GM18861 (cell line): ENCODE measurements at regions not wholly inside any gene's neighbourhood (a gene's known extent, or its start where the extent isn't known, plus 50 kb on each side); places are given as distances from the start of the nearest gene placed in this dataset.

Experiments
- ATAC-seq: cut with Tn5 transposase; IDR thresholded peaks from one replicate; pipeline ENCODE4 v1.9.1; 2021; ENCODE audit not compliant: unreplicated experiment

- no peak for ATAC-seq
These were observed 59.8 kb upstream of the GPM6A start for GRCh38 chr4:175871774-175872405.

- no peak for ATAC-seq
These were observed 61.6 kb upstream of the GPM6A start for GRCh38 chr4:175873707-175874106.

GRCh38 chr4:175874306-175874705 lies 62.2 kb upstream of the GPM6A start:
- ATAC-seq: no peak

GRCh38 chr4:175875993-175876771 lies 64.1 kb upstream of the GPM6A start:
- no peak for ATAC-seq

GRCh38 chr4:175882891-175883290 lies 70.8 kb upstream of the GPM6A start:
- ATAC-seq: no peak

- no peak for ATAC-seq
These were observed 72.0 kb upstream of the GPM6A start for GRCh38 chr4:175884048-175884447.

GRCh38 chr4:175891231-175891630 lies 79.2 kb upstream of the GPM6A start:
- ATAC-seq: no peak

GRCh38 chr4:175891851-175892250 lies 79.8 kb upstream of the GPM6A start:
- peak; percentile 43 for ATAC-seq

- ATAC-seq: no peak
These were observed 93.9 kb upstream of the GPM6A start for GRCh38 chr4:175905925-175906324.

- no peak for ATAC-seq
These were observed 94.3 kb upstream of the GPM6A start for GRCh38 chr4:175906384-175906783.

GRCh38 chr4:175910700-175911099 lies 98.6 kb upstream of the GPM6A start:
- no peak for ATAC-seq

- ATAC-seq: no peak
These were observed 104.7 kb upstream of the GPM6A start for GRCh38 chr4:175916626-175917351.

DNA sequence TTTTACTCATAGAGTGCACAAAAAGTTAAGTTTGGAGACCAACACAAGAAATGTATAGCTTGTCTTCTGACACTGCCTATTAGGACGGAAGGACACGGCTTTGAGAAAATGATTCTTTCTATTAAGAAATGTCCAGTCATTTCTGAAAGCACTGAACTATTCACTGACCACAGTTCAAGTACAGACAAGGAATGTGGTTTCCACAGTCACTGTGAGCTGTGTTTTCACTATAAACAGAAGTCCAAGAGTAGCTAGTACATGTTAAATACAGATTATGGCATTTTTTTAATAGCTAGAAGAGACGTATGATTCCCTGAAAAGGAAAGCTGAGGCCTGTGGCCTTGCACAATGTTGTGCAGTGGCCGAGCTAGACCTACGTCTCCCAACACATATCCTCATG lies 115.1 kb upstream of the GPM6A start:
- ATAC-seq: no peak

- ATAC-seq: no peak
These were observed 117.4 kb upstream of the GPM6A start for GRCh38 chr4:175929441-175929840.

DNA sequence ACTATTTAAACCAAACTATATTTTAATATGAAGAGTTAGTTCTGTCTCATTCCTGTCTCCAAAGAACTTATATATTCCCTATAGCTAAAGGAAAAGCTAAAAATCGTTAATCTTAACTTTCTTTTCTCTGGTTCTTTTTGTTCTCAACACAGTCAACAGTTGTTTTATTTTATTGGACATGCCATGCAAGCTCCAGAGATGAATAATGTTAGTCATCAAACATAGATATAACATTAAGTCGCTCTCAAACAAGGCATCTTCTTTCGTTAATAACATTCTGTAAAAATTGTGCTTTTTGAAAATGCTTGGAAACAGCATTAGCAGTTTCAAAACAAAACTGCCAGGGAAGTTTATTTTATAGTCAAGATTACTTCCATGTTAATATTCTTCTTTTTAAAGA lies 117.9 kb upstream of the GPM6A start:
- ATAC-seq: no peak

DNA sequence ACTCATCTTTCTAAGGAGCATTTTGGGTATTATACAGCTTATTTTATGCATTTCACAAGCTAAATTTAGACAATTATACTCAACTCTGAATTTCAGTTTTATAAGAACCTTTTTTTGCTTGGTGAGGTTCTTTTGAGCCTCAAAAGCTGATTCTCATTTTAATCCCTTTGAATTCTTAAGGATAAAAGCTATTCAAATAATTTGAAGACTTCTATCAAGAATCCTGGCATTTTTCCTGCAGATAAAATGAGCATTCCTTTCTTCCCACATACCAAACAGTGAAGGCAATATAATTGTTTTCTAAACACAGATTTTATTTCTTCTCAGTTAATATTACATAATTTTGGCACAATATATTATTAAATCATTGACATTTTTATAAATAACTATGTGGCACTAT lies 118.4 kb upstream of the GPM6A start:
- no peak for ATAC-seq

GRCh38 chr4:175932116-175932515 lies 120.1 kb upstream of the GPM6A start:
- no peak for ATAC-seq

DNA sequence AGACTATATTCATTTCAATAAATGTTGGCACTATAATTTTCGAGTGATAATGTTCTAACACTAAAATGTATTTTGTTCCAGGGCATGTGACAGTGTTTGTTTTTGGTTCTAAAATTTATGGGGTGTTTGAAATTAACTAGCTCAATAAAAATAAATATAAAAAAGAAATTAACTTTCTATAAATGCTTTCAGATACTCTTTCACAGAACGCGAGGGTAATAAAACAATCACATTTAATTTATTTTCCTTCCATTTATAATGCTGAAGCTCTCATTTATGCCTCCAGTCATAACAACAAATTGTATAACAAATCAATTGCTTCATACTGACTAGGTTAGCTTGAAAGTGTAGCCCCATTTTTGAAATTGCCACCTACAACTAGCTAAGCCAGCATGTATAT lies 122.4 kb upstream of the GPM6A start:
- ATAC-seq: no peak

DNA sequence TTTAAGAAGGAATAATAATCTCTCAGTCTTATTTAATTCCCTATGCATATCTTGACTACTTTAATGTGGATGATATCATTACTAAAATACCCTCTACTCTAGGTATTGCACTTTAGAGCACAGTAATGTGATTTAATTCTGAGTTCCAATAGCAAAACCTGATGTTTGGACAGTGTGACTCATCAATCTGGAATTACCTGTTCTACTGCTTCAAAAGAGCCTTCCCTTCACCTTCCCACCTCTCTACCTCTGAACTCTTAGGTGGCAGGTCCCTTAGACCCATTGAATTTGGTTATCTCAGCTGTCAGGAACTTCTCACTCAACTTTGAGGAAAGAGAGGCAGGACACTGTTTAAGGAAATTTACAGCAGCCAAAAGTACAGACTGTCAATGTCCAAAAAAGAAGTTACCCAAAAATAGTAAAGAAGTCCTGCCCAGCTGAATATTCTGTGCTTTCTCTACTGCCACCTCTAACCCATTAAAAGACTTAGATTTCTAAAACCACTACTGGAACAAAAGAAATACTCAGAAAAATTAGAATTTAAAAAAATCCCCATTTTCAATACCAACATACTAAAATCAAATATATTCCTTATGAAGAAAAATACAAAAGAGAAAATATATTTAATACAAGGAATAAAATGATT lies 123.1 kb upstream of the GPM6A start:
- no peak for ATAC-seq

GRCh38 chr4:175944126-175944910 lies 121.3 kb upstream of the WDR17 start:
- ATAC-seq: no peak
